ENCODE measurements at regions not wholly inside any gene's neighbourhood (a gene's known extent, or its start where the extent isn't known, plus 50 kb on each side); places are given as distances from the start of the nearest gene placed in this dataset.

GRCh38 chr3:34947834-34948233 is 691.5 kb upstream of the ARPP21 start:
- ATAC-seq (ENCODE audit: low FRiP score) (no peak), DNase-seq (ENCODE audit: low spot score) (no peak)
- TF ChIP-seq CTCF (IDR thresholded peaks at IDR 0.05) = no peak

- ATAC-seq (ENCODE audit: low FRiP score) = no peak
- no peak for DNase-seq (ENCODE audit: low spot score)
- TF ChIP-seq CTCF (IDR thresholded peaks at IDR 0.05) = no peak
Measured at GRCh38 chr3:34948517-34948916, 690.8 kb upstream of the ARPP21 start.

GRCh38 chr3:34955680-34956079 is 683.6 kb upstream of the ARPP21 start:
- DNase-seq (ENCODE audit: low spot score) (no peak), ATAC-seq (ENCODE audit: low FRiP score) (no peak)
- TF ChIP-seq CTCF (IDR thresholded peaks at IDR 0.05) = no peak

GRCh38 chr3:34956511-34956910 is 682.8 kb upstream of the ARPP21 start:
- no peak for ATAC-seq (ENCODE audit: low FRiP score)
- no peak for TF ChIP-seq CTCF (IDR thresholded peaks at IDR 0.05)
- no peak for DNase-seq (ENCODE audit: low spot score)

- DNase-seq (ENCODE audit: low spot score) (no peak), ATAC-seq (ENCODE audit: low FRiP score) (no peak)
- no peak for TF ChIP-seq CTCF (IDR thresholded peaks at IDR 0.05)
Measured at GRCh38 chr3:34957677-34958076, 681.6 kb upstream of the ARPP21 start.

GRCh38 chr3:34969513-34969912 is 669.8 kb upstream of the ARPP21 start:
- TF ChIP-seq CTCF (IDR thresholded peaks at IDR 0.05) = no peak
- ATAC-seq (ENCODE audit: low FRiP score) (no peak), DNase-seq (ENCODE audit: low spot score) (no peak)

- no peak for DNase-seq (ENCODE audit: low spot score)
- ATAC-seq (ENCODE audit: low FRiP score) = no peak
- TF ChIP-seq CTCF (IDR thresholded peaks at IDR 0.05) = no peak
Measured at GRCh38 chr3:34972481-34972880, 666.8 kb upstream of the ARPP21 start.

Data from omental fat pad (tissue), 3 donors.